Sigmoid colon (tissue), 6 donors: ENCODE measurements at regions not wholly inside any gene's neighbourhood (a gene's known extent, or its start where the extent isn't known, plus 50 kb on each side); places are given as distances from the start of the nearest gene placed in this dataset.

Experiments
- DNase-seq: peaks from one replicate; pipeline ENCODE4 v3.0.0-alpha.2; 2019
- H3K27ac ChIP-seq, 4 donors: fragments of 200-600 bp; sonication (generic); one replicate each; pipeline ENCODE4 v1.5.1; 2016 to 2019; ENCODE audit warnings: mild to moderate bottlenecking in 1 of 4
- H3K27me3 ChIP-seq, 3 donors: fragments of 200-600 bp; sonication (generic); one replicate each; pipeline ENCODE4 v1.5.1; 2019; ENCODE audit warnings: mild to moderate bottlenecking in 1 of 3
- H3K36me3 ChIP-seq, 4 donors: fragments of 200-600 bp; sonication (generic); one replicate each; pipeline ENCODE4 v1.5.1; 2016 to 2019
- H3K4me1 ChIP-seq, 4 donors: fragments of 200-600 bp; sonication (generic); one replicate each; pipeline ENCODE4 v1.5.1; 2017 to 2019
- H3K4me3 ChIP-seq, 4 donors: fragments of 200-600 bp; sonication (generic); one replicate each; pipeline ENCODE4 v1.5.1; 2017 to 2019; ENCODE audit warnings: mild to moderate bottlenecking in 2 of 4, moderate library complexity in 1 of 4
- H3K9me3 ChIP-seq, 4 donors: fragments of 200-600 bp in 3 of 4; sonication (generic) in 3 of 4; one replicate each; pipeline versions ENCODE4 v1.5.1 to v1.6.1; 2013 to 2019
- EP300 ChIP-seq, 4 donors: sonication (generic); formaldehyde crosslinking; IDR thresholded peaks; one replicate each; pipeline ENCODE4 v1.6.1; 2017; ENCODE audit warnings: antibody characterized with exemption in 4 of 4
- POLR2A ChIP-seq, 2 donors: fragments of 450-650 bp; IDR thresholded peaks; one replicate each; pipeline ENCODE4 v1.6.1; 2016; ENCODE audit warnings: antibody characterized with exemption in 2 of 2, mild to moderate bottlenecking in 2 of 2, moderate library complexity in 2 of 2
- POLR2AphosphoS5 ChIP-seq, 4 donors: sonication (generic); formaldehyde crosslinking; IDR thresholded peaks; one replicate each; pipeline ENCODE4 v1.6.1; 2017; ENCODE audit warnings: antibody characterized with exemption in 4 of 4
- WGBS, 2 donors: extraction: QIAGEN DNeasy Blood & Tissue Kit; methylation state at CpG; one replicate each; pipeline ENCODE4 v1.1.7; 2013; 5-methylcytosine and 5-hydroxymethylcytosine counted together
- intact Hi-C: fragments of 100-400 bp; cut with DNase I; formaldehyde crosslinking; loops from one replicate; pipeline ENCODE4 v1.15.1; 2023
- TF ChIP-seq, protein P1 (sequence below), 4 experiments: fragments of 450-650 bp in 3 of 4; fragments of 200-600 bp in 1 of 4; IDR thresholded peaks; one replicate each; pipeline ENCODE4 v1.5.1; 2016 to 2019; ENCODE audit warnings: antibody characterized with exemption in 4 of 4, mild to moderate bottlenecking in 3 of 4, moderate library complexity in 2 of 4
- donor health status: healthy with polysubstance abuse.
- donor health status: healthy.

DNA sequence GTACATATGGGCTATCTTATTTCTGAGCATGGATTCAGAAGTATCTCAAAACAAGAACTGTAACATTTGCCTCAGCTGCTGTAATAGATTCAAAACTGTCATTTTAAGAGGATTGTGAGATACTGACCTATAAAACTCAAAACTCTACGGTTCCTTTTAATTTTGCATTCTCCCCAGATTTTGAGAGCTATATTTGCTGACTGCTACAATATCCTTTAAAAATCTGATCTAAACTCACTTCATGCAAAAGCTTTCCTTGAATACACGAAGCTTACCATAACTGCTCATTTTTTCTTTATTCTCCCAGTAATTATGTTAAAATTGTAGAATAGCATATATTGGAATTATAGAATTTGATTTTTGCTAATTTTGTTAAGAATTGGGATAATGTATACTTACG, 158.7 kb upstream of the ROBO1 start:
- intact Hi-C loops = no loop called here
- WGBS, 2 donors = 57 to 69% methylated on average over 3 of the region's 3 CpGs

DNA sequence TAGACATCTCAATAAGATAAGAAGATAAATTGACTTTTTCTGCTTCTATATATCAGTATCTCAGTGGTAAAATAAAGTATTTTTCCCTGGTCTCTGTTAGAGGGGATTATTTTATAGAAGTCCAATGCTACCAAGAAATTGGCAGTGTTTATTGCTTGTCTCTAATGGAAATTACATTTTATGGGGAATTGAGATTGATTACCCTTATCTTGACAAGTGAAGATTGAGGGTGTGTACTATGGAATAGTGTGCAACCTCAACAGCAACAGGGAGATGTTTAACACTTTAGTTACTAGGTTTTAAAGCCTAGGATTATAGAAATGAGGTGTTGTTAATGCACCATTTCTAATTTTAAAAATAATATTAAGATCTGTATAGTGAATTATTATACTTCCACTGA, 154.8 kb upstream of the ROBO1 start:
- no peak for DNase-seq

More for the DNA sequence above, 158.7 kb upstream of the ROBO1 start:
- Histone ChIP-seq H3K27ac (no peak overlapping the region), H3K9me3 (no peaks in the 10 kb centered on the region), H3K36me3 (no peaks in the 10 kb centered on the region), H3K4me3 (no peak overlapping the region), H3K27me3 (no peaks in the 10 kb centered on the region), H3K4me1 (no peaks in the 10 kb centered on the region)
- no peak for DNase-seq
- TF ChIP-seq POLR2AphosphoS5 (IDR thresholded peaks at IDR 0.05) (no peak), POLR2A (IDR thresholded peaks at IDR 0.05) (no peak), EP300 (IDR thresholded peaks at IDR 0.05) (no peak)
- TF ChIP-seq, protein P1, sequence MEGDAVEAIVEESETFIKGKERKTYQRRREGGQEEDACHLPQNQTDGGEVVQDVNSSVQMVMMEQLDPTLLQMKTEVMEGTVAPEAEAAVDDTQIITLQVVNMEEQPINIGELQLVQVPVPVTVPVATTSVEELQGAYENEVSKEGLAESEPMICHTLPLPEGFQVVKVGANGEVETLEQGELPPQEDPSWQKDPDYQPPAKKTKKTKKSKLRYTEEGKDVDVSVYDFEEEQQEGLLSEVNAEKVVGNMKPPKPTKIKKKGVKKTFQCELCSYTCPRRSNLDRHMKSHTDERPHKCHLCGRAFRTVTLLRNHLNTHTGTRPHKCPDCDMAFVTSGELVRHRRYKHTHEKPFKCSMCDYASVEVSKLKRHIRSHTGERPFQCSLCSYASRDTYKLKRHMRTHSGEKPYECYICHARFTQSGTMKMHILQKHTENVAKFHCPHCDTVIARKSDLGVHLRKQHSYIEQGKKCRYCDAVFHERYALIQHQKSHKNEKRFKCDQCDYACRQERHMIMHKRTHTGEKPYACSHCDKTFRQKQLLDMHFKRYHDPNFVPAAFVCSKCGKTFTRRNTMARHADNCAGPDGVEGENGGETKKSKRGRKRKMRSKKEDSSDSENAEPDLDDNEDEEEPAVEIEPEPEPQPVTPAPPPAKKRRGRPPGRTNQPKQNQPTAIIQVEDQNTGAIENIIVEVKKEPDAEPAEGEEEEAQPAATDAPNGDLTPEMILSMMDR (IDR thresholded peaks at IDR 0.05) = no peak

DNA sequence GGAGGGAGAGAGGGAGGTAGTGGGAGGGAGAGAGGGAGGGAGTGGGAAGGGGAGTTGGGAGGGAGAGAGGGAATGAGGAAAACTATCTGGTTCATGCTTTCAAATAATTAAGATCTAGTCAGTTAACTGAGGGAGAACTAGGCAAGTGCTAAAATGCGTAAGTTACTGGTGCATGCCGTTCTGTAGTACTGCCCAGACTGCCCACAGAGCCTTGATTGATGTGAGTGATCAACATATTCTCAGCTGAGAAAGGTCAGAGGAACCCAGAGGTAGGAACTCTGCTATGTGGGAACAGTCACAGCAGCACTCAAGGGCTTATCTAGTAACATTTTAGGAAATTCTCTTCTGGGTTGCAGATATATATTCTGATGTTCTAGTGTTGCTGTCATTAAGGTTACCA, 149.8 kb upstream of the ROBO1 start:
- no peak overlapping the region for H3K4me3 ChIP-seq
- intact Hi-C loops = no loop called here
- TF ChIP-seq EP300 (IDR thresholded peaks at IDR 0.05) = no peak
- TF ChIP-seq, protein P1 (IDR thresholded peaks at IDR 0.05) = no peak
- no peak for TF ChIP-seq POLR2A (IDR thresholded peaks at IDR 0.05)
- H3K9me3 ChIP-seq = no peaks in the 10 kb centered on the region
- H3K4me1 ChIP-seq = no peaks in the 10 kb centered on the region
- H3K27ac ChIP-seq = no peak overlapping the region
- no peaks in the 10 kb centered on the region for H3K36me3 ChIP-seq
- H3K27me3 ChIP-seq = no peaks in the 10 kb centered on the region
- no peak for DNase-seq
- 43 to 69% methylated on average over 2 of the region's 2 CpGs for WGBS, 2 donors

More for the DNA sequence above, 154.8 kb upstream of the ROBO1 start:
- H3K4me3 ChIP-seq = no peak overlapping the region
- H3K27ac ChIP-seq = no peak overlapping the region
- TF ChIP-seq EP300 (IDR thresholded peaks at IDR 0.05) (no peak), POLR2AphosphoS5 (IDR thresholded peaks at IDR 0.05) (no peak), POLR2A (IDR thresholded peaks at IDR 0.05) (no peak)
- TF ChIP-seq, protein P1 (IDR thresholded peaks at IDR 0.05) = no peak
- intact Hi-C loops = no loop called here
- H3K36me3 ChIP-seq = no peaks in the 10 kb centered on the region
- H3K27me3 ChIP-seq = no peaks in the 10 kb centered on the region
- no peaks in the 10 kb centered on the region for H3K4me1 ChIP-seq
- H3K9me3 ChIP-seq = no peaks in the 10 kb centered on the region

DNA sequence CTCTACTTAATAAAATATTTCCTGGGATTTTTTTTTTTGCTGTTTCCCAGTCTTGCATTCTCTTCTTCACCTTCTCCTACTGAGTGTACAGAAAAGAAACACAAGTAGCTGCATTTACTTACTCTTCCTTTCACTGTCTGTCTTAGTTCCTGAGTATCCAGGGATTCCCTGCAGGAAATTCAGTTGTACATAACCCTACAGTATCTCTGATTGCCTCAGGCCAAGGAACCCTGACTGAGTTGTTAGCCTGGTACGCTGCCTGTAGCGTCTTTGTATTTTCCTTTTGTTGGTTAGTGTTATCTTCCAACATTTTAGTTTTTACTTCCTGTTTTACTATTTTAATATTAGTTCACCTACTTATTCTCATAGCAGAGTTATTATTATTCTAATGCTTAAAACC, 142.5 kb upstream of the ROBO1 start:
- Histone ChIP-seq H3K4me3 (no peak overlapping the region), H3K4me1 (no peaks in the 10 kb centered on the region), H3K27ac (no peak overlapping the region), H3K9me3 (no peaks in the 10 kb centered on the region), H3K27me3 (no peaks in the 10 kb centered on the region), H3K36me3 (no peaks in the 10 kb centered on the region)
- no peak for DNase-seq
- 0 to 61% methylated on average over 2 of the region's 2 CpGs for WGBS, 2 donors
- TF ChIP-seq EP300 (IDR thresholded peaks at IDR 0.05) (no peak), POLR2AphosphoS5 (IDR thresholded peaks at IDR 0.05) (no peak), POLR2A (IDR thresholded peaks at IDR 0.05) (no peak)
- TF ChIP-seq, protein P1 (IDR thresholded peaks at IDR 0.05) = no peak
- intact Hi-C loops = no loop called here

DNA sequence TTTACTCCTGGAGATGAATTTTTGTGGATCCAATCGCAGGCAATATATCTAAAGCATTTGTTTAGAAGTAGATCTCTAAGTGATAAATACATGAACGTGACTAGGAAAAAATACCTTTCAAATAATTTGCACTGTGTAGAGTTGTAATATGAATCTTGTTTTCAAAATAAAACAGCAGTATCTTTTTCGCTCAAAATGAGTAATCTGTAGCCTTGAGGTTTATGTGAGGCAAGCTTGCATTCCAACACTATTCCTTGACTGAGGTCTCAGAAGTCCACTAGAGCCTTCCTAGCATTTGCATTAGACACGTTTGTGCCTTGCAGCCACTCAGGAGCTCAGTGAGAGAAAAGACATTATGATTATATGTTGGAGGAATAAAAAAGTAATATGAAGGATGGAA, 138.3 kb upstream of the ROBO1 start:
- intact Hi-C loops = no loop called here
- DNase-seq = no peak
- H3K4me1 ChIP-seq = no peaks in the 10 kb centered on the region
- H3K9me3 ChIP-seq = no peaks in the 10 kb centered on the region
- no peaks in the 10 kb centered on the region for H3K36me3 ChIP-seq
- no peak overlapping the region for H3K4me3 ChIP-seq
- no peak overlapping the region for H3K27ac ChIP-seq
- WGBS, 2 donors = 74 to 76% methylated on average over 4 of the region's 4 CpGs
- TF ChIP-seq EP300 (IDR thresholded peaks at IDR 0.05) = no peak
- TF ChIP-seq POLR2AphosphoS5 (IDR thresholded peaks at IDR 0.05) = no peak
- TF ChIP-seq, protein P1 (IDR thresholded peaks at IDR 0.05) = no peak
- no peaks in the 10 kb centered on the region for H3K27me3 ChIP-seq
